AG20443 (cell line): ENCODE measurements at regions not wholly inside any gene's neighbourhood (a gene's known extent, or its start where the extent isn't known, plus 50 kb on each side); places are given as distances from the start of the nearest gene placed in this dataset.
"Not testable (repeated sequence)": the region's sequence is repeated elsewhere in the genome, so short reads cannot be mapped to it uniquely, and the experiment has no call there.

Experiments used
- DNase-seq: peaks from one replicate; pipeline ENCODE4 v3.0.0; 2012; ENCODE audit warnings: low spot score, mixed read lengths

- no peak for DNase-seq
Measured at GRCh38 chr15:61336026-61336638, 107.0 kb upstream of the RORA start.

- DNase-seq, result not testable (repeated sequence)
Measured at GRCh38 chr15:61334714-61335113, 105.6 kb upstream of the RORA start.

GRCh38 chr15:61331019-61331418 is 101.9 kb upstream of the RORA start:
- no peak for DNase-seq

GRCh38 chr15:61327019-61327631 is 98.0 kb upstream of the RORA start:
- no peak for DNase-seq

- DNase-seq, result no peak
Measured at GRCh38 chr15:61319892-61320291, 90.8 kb upstream of the RORA start.

- DNase-seq, result no peak
Measured at GRCh38 chr15:61318802-61319525, 89.9 kb upstream of the RORA start.

- no peak for DNase-seq
Measured at GRCh38 chr15:61318301-61318700, 89.2 kb upstream of the RORA start.

GRCh38 chr15:61315471-61315870 is 86.4 kb upstream of the RORA start:
- no peak for DNase-seq

GRCh38 chr15:61314427-61314826 is 85.3 kb upstream of the RORA start:
- DNase-seq, result no peak

- no peak for DNase-seq
Measured at GRCh38 chr15:61309617-61310016, 80.5 kb upstream of the RORA start.

GRCh38 chr15:61309031-61309511 is 80.0 kb upstream of the RORA start:
- DNase-seq, result no peak

GRCh38 chr15:61308437-61308836 is 79.3 kb upstream of the RORA start:
- no peak for DNase-seq

- DNase-seq, result no peak
Measured at GRCh38 chr15:61307474-61307873, 78.4 kb upstream of the RORA start.

- DNase-seq, result no peak
Measured at GRCh38 chr15:61301701-61302100, 72.6 kb upstream of the RORA start.

- DNase-seq, result no peak
Measured at GRCh38 chr15:61299075-61299763, 70.1 kb upstream of the RORA start.

- no peak for DNase-seq
Measured at GRCh38 chr15:61295239-61295638, 66.1 kb upstream of the RORA start.

- DNase-seq, result no peak
Measured at GRCh38 chr15:61282661-61283060, 53.6 kb upstream of the RORA start.

- DNase-seq, result no peak
Measured at GRCh38 chr15:61281328-61281727, 52.2 kb upstream of the RORA start.
